Panc1 (cell line): ENCODE measurements at regions not wholly inside any gene's neighbourhood (a gene's known extent, or its start where the extent isn't known, plus 50 kb on each side); places are given as distances from the start of the nearest gene placed in this dataset.

Source experiments
- ATAC-seq: fragments of 200-7000 bp; cut with Tn5 transposase; 2 replicates; pipeline ENCODE4 v1.9.1; 2020; ENCODE audit warnings: mild to moderate bottlenecking, moderate library complexity
- BruUV-seq: library from RNA; stranded (reverse); fragments of 400-500 nt; replicated peaks from 2 replicates; lab custom pipeline; 2021; lab: Mats Ljungman, UMichigan
- CTCF ChIA-PET: fragments of 300-600 bp; sonication (Branson Sonifier 250); formaldehyde crosslinking; loops from one replicate; lab custom pipeline; 2022; ENCODE audit warnings: antibody characterized with exemption; lab: Charles Lee
- POLR2A ChIA-PET: fragments of 300-600 bp; sonication (Branson Sonifier 250); formaldehyde crosslinking; loops from one replicate; lab custom pipeline; 2022; ENCODE audit warnings: antibody characterized with exemption; lab: Charles Lee
- DNase-seq: peaks from one replicate; pipeline ENCODE4 v3.0.0-alpha.2; 2010; ENCODE audit warnings: low read depth, low spot score
- H3K27ac ChIP-seq: 2 replicates; pipeline ENCODE4 v1.5.1; 2011; ENCODE audit warnings: mild to moderate bottlenecking, low read length, inconsistent platforms
- H3K27me3 ChIP-seq: fragments of 200-500 bp; sonication (Bioruptor generic); 2 replicates; pipeline ENCODE4 v1.6.0; 2014; ENCODE audit warnings: low read length, inconsistent platforms; ENCODE audit not compliant: control insufficient read depth, insufficient read depth
- H3K36me3 ChIP-seq: fragments of 200-500 bp; sonication (Bioruptor generic); 2 replicates; pipeline ENCODE4 v1.5.1; 2014; ENCODE audit warnings: inconsistent platforms, mild to moderate bottlenecking, low read length, moderate library complexity; ENCODE audit not compliant: control insufficient read depth, insufficient read depth
- H3K4me1 ChIP-seq: 2 replicates; pipeline ENCODE4 v1.5.1; 2011; ENCODE audit warnings: inconsistent platforms, mild to moderate bottlenecking, low read length, moderate library complexity; ENCODE audit not compliant: control insufficient read depth, insufficient read depth
- H3K4me3 ChIP-seq, 2 experiments: 2 replicates each; pipeline ENCODE4 v1.5.1; 2011 to 2012; ENCODE audit warnings: low read depth in 2 of 2, low read length in 2 of 2, mild to moderate bottlenecking in 2 of 2, inconsistent platforms in 1 of 2, moderate library complexity in 1 of 2
- H3K9me3 ChIP-seq: fragments of 200-500 bp; sonication (Bioruptor generic); 2 replicates; pipeline ENCODE4 v1.5.1; 2014; ENCODE audit warnings: low read depth, mild to moderate bottlenecking, inconsistent platforms, low read length, moderate library complexity; ENCODE audit not compliant: control insufficient read depth, insufficient read depth
- CTCF ChIP-seq: fragments of 450-650 bp; IDR thresholded peaks from 2 replicates; pipeline ENCODE4 v1.5.1; 2017; ENCODE audit warnings: mild to moderate bottlenecking
- POLR2AphosphoS5 ChIP-seq: IDR thresholded peaks from 2 replicates; pipeline ENCODE4 v1.6.1; 2012; ENCODE audit warnings: mild to moderate bottlenecking, low read depth, low read length, moderate library complexity
- REST ChIP-seq, 2 experiments: IDR thresholded peaks; 2 replicates each; pipeline ENCODE4 v1.6.1; 2011 to 2012; ENCODE audit warnings: low read depth in 2 of 2, control low read depth in 1 of 2, low read length in 1 of 2, mild to moderate bottlenecking in 1 of 2, moderate library complexity in 1 of 2; ENCODE audit not compliant: insufficient read depth in 1 of 2
- SIN3A ChIP-seq: IDR thresholded peaks from 2 replicates; pipeline ENCODE4 v1.6.1; 2012; ENCODE audit warnings: low read depth, mild to moderate bottlenecking, low read length, moderate library complexity, borderline replicate concordance; ENCODE audit not compliant: insufficient read depth
- TCF7L2 ChIP-seq: IDR thresholded peaks from 2 replicates; pipeline ENCODE4 v1.6.1; 2011; ENCODE audit warnings: mild to moderate bottlenecking, low read depth, low read length, inconsistent platforms
- in situ Hi-C: cut with HindIII; loops from 2 replicates; pipeline ENCODE4 v1.10.0; 2016; ENCODE audit warnings: low sequenced_read_pairs, low pct_unique_long_range_greater_than_20kb
- intact Hi-C: fragments of 100-400 bp; cut with micrococcal nuclease; formaldehyde crosslinking; loops from one replicate; pipeline ENCODE4 v1.10.0; 2022; ENCODE audit not compliant: unreplicated experiment

GRCh38 chr6:166852451-166852975, 103.8 kb downstream of the RNASET2 start:
- Histone ChIP-seq H3K36me3 (no peaks in the 10 kb centered on the region), H3K4me1 (no peaks in the 10 kb centered on the region), H3K27ac (no peak overlapping the region), H3K9me3 (no peaks in the 10 kb centered on the region), H3K27me3 (peaks cover 10% of the 10 kb centered on the region; the same call in 1 of the 2 replicates), H3K4me3 (no peak overlapping the region)
- no peak for ATAC-seq
- no peak for DNase-seq
- no TSS peak for BruUV-seq
- intact Hi-C loops, result no loop called here
- in situ Hi-C loops, result no loop called here
- TF ChIP-seq CTCF (no peak), TCF7L2 (no peak), POLR2AphosphoS5 (no peak), SIN3A (no peak), REST (IDR thresholded peaks at IDR 0.05; ENCODE audit: insufficient read depth in 1 of 2, low read depth in 2 of 2, low read length in 1 of 2) (no peak)
- ChIA-PET POLR2A (no interaction called here), CTCF (no interaction called here)

DNA sequence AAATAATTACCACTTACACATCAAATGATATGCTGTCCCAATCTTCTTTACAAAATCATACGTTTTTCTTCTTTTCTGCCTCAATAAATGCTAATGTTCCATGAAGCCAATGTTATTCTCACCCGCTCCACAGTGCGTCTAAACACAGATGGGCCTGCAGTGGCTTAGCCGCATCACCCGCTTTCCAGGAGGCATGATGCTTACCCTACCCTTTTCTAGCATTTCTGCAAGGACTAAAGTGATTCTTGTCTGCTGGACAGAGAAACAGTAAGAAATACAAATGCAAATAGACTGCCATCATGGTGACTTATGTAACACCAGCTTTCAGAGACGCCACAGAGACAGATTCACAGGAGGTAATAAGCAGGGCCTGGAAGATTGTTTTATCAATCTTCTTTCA, 104.4 kb downstream of the RNASET2 start:
- ATAC-seq, result no peak
- CTCF ChIA-PET, result no interaction called here
- in situ Hi-C loops (no loop called here), intact Hi-C loops (no loop called here)
- Histone ChIP-seq H3K9me3 (no peaks in the 10 kb centered on the region), H3K4me1 (no peaks in the 10 kb centered on the region), H3K36me3 (no peaks in the 10 kb centered on the region), H3K27ac (no peak overlapping the region), H3K27me3 (peaks cover 9% of the 10 kb centered on the region; the same call in 1 of the 2 replicates), H3K4me3 (no peak overlapping the region)
- DNase-seq, result no peak
- BruUV-seq, result no TSS peak
- no peak for TF ChIP-seq SIN3A
- TF ChIP-seq CTCF, result no peak
- TF ChIP-seq POLR2AphosphoS5, result no peak
- TF ChIP-seq TCF7L2, result no peak
- TF ChIP-seq REST (IDR thresholded peaks at IDR 0.05; ENCODE audit: insufficient read depth in 1 of 2, low read depth in 2 of 2, low read length in 1 of 2), result no peak
- POLR2A ChIA-PET, result no interaction called here
